ENCODE measurements at regions not wholly inside any gene's neighbourhood (a gene's known extent, or its start where the extent isn't known, plus 50 kb on each side); places are given as distances from the start of the nearest gene placed in this dataset.

DNA sequence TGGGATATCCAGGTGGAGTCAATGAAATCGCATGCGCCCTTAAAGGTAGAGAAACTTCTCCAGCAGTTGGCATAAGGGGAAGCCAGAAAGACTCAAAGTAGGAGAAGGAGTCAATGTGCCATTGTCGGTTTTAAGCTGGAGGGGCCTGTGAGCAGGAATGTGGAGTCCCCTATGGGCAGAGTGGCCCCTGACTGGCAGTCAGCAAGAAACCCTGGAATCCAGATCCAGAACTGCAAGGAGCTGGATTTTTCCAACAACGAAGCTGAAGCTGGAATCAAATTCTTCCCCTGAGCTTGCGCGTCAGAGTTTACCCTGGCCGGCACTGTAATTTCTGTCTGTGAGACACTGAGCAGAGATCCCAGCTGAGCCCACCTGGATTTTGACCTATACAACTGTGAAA, 315.0 kb downstream of the DHX35 start:
- DNase-seq (ENCODE audit: low read depth): no peak

DNA sequence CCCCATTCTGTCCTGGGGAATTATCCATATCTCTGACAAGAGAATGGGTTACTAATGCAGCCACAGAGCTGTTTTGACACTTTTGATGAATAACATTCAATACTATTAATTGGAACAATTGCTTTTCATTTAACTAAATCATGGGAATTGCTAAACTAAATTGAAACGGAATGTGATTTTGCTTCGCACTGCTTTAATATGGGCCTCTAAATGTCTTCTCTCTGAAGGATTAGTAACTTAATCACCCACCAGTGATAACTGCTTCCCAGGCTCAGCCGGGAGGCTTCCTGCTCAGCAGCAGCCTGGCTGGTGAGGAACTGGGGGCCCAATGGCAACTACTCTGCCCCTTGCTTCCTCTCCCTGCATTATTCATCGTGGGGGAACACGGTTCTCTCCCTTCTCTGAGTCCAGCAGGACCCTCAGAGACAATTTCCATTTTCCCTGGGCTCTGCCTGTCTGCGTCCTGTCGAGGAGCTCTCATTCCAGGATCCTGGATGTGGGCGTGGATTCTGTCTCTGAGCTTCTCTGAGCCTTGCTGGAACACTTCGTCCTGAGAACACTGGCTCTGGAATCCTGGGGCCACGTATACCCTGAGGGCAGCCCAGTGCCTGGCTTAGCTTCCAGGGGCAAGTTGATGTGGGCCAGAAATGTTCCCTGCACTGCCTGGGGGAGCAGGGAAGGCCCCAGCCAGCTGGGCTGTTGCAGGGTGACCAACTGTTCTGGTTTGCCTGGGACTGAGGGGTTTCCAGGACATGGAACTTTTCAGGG, 308.9 kb downstream of the DHX35 start:
- no peak for DNase-seq (ENCODE audit: low read depth)

GRCh38 chr20:39269493-39270217, 307.5 kb downstream of the DHX35 start:
- DNase-seq (ENCODE audit: low read depth): no peak

DNA sequence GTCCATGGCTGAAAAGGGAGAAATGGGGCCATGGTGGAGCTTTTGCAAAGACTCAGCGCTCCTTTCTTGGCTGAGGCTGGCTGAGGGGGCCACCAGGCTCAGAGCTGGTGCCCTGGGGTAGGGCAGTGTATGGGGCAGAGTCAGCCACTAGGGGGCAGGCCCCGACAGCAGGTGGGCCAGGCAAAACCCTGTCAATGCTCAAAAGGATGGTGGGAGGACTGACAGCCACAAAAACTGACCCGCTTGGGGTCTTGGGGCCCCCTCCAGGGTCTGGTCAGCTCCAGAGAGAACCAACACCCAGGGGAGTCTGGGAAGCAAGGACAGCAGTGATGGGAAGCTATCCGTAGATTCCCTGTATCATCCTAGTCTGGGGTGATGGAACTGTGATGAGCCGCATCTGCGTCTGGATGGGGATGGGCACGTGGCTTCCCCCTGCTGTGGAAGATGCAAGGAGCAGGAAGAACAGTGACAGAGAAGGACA, 306.9 kb downstream of the DHX35 start:
- peak; percentile 7 for DNase-seq (ENCODE audit: low read depth)

DNA sequence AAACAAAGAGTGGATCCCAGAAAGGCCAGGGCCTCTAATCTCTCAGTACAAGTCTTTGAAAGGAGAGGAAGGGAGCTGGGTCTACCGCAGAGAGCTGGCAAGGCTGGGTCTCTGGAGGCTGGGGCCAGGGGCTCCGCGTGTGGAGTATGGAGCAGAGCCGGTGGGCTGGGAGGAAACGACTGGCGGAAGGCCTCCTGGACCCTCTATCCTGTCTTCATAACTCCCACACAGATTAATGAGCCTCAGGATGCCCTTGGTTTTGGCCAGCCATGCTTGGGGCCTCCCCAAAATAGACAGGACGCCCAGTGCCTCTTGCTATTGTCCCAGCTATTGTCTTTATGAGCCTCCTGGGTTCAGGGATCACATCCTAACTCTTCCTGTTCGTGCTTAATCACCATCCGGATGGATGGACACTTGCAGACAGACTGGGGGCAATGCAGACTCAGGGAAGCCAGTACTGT, 306.4 kb downstream of the DHX35 start:
- DNase-seq (ENCODE audit: low read depth): no peak

DNA sequence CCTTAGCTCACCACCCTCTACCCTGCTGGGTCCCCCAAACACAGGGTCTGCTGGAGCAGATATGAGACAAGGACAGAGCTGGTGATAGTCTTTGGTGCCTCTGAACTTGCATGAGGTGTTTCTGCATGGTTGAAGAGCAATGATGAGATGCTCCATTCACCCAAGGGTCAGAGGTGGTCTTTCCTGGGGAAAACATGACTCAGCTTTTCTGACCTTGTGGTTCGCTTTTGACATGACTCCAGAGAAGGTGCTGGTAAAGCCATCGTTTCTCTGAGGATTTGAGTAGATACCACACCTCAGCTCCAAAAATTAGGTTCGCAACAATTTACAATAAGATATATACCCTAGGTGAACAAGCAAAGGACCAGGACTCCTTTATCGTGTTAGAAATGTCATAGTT, 304.8 kb downstream of the DHX35 start:
- no peak for DNase-seq (ENCODE audit: low read depth)

DNA sequence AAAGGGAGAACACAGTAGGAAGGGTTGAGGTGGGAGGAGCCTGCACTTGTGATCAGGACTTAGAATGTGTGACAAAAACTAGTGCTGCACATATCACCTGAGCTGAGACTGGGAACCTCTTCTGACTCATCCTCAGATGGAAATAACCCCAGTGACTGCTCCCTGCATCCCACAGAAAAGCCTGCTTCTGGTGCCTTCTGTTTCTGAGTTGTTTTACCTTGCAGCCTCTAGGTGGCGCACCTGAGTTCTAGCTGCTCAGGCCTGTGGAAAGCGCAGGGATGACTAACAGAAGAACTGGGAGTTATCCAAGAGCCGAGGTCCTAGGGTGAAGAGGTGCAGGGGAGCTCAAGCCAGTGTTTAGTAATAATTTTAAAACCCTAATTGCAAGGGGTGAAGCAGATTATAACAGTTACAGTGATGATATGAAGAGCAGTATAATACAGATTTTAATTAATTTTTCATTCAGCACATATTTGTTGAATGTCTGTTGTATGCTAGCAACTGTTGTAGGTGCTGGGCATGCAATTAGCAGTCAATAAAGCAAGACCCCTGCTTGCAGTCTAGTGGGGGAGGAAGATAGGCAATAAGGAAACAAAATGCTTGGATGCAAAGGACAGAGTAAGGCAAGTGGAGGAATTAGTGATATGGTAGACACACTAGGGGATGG, 302.5 kb downstream of the DHX35 start:
- DNase-seq (ENCODE audit: low read depth): peak; percentile 52

DNA sequence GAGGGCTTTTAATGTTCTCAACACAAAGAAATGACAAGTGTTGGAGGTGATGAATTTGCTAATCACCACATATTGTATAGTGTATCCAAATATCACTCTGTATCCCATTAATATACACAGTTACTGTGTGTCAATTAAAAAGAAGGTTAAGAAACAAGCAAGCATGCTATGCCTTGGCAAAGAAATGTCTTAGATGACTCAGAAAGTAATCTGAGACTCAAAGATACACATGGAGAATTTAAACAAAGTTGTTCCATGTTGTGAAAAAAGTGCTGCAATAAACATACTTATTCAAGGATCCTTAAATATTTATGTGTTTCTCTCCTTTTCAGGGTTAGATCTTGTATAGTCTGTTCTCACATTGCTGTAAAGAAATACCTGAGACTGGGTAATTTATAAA, 300.9 kb downstream of the DHX35 start:
- no peak for DNase-seq (ENCODE audit: low read depth)

DNA sequence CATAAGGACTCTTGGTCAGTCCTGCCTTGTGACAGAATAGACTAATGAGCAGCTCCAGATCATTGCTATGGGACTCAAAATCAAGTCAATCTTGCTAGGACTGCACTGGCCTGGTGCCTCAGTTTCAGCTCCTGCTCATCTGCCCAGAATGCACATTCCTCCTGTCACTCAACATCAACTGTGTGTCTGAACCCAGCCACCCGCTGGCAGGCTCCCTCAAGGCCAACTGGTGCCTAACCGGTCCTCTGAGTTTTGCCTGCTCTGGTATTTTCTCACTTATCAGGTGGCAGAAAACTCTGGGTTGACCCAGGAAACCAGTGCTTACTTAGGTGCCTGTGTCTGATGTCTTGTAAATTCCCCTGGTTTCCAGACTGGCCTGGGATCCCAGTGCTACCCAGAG, 297.7 kb downstream of the DHX35 start:
- no peak for DNase-seq (ENCODE audit: low read depth)

DNA sequence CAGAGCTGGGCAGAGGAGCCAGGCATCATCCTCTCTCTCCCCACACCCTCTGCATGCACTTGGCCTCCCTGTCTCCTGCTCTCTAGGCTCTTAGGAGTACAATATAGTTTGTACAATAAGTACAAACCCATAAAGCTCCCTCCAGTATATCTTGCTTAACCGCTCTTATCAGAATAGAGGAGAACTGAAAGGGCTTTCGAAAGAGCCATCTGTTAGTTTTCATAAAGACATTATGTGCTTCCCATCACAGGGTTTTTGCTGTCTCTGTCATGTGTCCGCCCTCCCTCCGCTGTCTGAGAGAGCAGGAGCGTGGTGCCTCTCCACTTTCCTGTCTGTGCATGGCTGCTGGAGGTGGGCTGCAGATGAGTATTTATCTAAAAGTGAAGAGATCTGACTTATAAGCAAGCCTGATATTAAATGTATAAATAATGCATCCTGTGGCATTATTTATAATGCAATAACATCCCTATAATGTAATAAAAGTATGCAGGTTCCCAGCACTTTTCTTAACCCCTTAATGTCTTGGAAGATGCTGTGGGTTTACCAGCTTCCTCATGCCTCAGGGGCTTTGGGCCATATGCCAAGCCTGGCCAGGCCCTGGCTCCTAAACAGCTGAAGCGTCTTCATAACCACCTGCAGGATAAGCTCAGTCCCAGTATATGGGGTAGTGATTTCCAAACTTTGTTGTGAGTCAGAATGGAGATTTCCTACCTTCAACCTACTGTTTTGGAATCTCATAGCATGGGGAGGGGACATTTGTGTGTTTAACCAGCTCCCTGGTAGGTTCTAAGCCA, 297.1 kb downstream of the DHX35 start:
- DNase-seq (ENCODE audit: low read depth): no peak

GRCh38 chr20:39258253-39258652, 296.1 kb downstream of the DHX35 start:
- DNase-seq (ENCODE audit: low read depth): no peak

- no peak for DNase-seq (ENCODE audit: low read depth)
These were observed 291.1 kb downstream of the DHX35 start for GRCh38 chr20:39253051-39253755.

- DNase-seq (ENCODE audit: low read depth): no peak
These were observed 289.9 kb downstream of the DHX35 start for GRCh38 chr20:39252035-39252434.

DNA sequence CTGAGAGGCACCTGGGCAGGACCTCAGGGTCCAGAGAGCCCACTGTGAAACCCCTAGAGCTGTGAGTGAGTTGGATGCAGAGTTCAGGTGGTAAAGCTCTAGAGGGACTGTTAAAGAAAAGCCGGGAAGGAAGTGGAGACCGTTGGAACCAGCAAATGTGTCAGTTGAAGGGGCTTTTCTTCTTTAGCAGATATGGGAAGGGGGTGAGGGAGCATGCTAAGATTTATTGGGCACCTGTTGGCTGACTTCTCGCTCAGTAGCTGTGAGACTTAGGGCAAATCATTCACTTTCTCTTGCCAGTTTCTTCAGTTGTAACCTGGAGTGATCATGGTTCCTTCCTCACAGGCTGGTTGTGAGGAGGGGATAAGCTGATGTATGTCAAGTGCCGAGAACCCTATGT, 287.7 kb downstream of the DHX35 start:
- DNase-seq (ENCODE audit: low read depth): no peak

DNA sequence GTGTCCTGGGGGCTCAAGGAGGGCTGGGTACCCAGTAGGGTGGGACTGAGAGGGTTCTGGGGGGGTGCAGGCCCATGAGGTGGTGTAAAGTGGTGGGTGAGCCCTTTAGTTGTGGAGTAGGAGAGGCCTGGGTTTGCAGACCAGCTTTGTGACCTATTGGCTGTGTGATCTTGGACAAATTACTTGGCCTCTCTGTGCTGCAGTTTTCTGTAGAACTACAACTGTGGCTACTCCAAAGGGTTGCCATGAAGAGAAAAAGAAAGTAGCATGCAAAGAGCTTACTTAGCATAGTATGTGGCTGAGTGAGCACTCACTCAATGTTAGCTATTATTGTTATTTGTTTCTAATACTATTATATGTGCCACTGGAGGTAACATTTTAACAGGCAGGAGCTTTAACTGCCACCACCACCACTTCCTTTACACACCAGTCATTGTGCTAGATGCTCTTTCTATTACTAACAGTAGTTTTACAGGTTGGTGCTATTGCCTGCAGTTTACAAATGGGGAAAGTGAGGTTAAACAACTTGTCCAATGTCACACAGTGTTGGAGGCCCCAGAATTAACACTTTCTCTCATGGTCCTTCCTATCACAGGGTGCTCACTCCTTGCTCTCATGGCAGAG, 286.8 kb downstream of the DHX35 start:
- no peak for DNase-seq (ENCODE audit: low read depth)

GRCh38 chr20:39248171-39248861, 286.2 kb downstream of the DHX35 start:
- no peak for DNase-seq (ENCODE audit: low read depth)

DNA sequence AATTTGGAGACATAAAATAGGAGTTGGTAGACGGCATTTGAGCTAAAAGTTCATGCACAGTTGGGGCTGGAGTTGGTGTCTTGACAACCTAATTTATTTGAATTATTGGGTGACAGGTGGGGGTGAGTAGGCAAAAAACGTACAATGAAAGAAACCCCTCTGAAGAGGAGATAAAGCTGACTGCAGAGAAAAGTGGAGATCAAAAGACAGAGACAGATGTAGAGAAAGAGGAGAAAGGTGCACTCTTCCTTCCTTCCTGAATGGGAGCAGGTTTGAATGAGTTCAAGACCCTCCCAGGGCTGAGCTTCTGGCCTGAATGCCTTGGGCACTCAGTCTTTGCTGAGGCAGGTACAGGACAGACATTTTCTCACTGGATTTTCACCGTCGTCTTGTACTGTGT, 284.3 kb downstream of the DHX35 start:
- DNase-seq (ENCODE audit: low read depth): no peak

DNA sequence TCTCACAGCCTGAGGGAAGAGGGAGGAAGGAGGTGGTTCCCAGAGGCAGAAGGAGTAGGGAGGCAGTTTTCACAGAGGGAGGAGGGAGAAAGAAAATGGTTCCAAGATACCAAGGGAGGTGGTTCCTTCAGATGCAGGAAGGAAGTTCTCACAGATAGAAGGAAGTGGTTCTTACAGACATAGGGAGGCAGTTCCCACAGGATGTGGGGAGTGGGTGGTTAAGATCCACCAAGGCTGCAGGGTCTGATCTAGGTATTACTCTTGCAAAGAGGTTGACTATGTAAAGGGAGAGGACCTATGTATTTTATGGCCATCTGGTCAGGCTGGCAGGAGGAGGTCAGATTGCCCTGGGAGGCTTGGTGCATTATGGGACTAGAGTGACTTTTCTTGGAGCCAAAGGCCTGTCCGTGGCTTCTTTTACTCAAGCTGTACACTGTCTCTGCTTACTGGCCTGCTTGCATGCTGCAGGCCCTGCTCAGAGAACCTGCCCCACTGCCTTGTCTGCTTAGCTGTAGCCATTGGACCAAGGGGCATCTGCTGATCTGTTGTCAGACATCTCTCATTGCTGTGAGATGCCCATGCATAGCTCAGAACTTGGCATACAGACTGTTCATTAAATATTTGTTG, 283.7 kb downstream of the DHX35 start:
- no peak for DNase-seq (ENCODE audit: low read depth)

DNA sequence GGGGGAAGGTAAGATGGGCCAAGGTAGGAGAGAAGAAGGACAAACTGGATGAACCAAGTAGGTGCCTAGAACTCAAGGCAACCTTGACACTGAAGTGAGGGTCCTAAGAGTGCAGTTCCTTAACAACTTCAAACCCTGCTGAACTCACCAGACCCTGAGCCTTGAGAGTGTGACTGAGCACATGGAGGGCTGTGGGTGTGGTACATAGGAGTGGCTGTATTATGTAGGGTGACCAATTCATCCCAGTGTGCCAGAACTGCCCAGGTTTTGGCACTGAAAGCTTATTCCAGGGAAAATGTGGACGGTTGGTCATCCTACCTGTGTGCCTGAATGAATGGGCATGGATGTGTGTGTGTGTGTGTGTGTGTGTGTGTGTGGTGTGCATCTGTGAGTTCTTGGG, 281.8 kb downstream of the DHX35 start:
- no peak for DNase-seq (ENCODE audit: low read depth)

DNA sequence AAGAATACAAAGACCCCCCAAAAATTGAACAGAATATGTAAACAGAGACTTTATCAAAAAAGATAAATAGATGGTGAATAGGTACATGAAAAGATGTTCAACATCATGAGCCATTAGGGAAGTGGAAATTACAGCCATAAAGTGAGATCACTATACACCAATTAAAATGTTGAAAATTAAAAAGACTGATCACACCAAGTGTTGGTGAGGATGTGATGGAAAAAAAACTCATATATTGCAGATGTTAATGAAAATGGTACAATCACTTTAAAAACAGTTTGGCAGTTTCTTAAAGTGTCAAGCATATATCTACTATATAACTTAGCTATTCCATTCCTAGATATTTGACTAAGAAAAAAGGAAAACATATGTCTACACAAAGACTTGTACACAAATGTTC, 280.5 kb downstream of the DHX35 start:
- DNase-seq (ENCODE audit: low read depth): no peak

All from Daoy (cell line).